ENCODE measurements at regions not wholly inside any gene's neighbourhood (a gene's known extent, or its start where the extent isn't known, plus 50 kb on each side); places are given as distances from the start of the nearest gene placed in this dataset.
"Not testable (repeated sequence)": the region's sequence is repeated elsewhere in the genome, so short reads cannot be mapped to it uniquely, and the experiment has no call there.

DNA sequence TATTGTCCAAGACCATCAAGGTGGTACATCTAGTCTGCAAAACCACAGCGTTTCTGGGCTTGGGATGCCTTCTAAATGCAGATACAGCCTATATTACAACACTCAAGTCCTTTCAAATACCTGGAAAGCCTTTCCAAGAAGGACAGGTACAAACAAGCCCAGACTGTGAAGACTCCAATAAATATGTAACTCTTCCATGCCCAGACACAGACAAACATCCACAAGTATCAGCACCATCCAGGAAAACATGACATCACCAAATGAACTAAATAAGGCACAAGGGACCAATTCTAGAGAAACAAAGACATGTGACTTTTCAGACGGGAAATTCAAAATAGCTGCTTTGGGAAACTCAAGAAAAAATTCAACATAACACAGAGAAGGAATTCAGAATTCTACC, 152.7 kb upstream of the POC5 start:
- H3K9me3 ChIP-seq = no peaks in the 10 kb centered on the region
- H3K27ac ChIP-seq = no peak overlapping the region
- TF ChIP-seq EP300 (IDR thresholded peaks at IDR 0.05; ENCODE audit: low read depth) = no peak
- TF ChIP-seq POLR2AphosphoS5 (IDR thresholded peaks at IDR 0.05) = no peak
- TF ChIP-seq, protein P1, sequence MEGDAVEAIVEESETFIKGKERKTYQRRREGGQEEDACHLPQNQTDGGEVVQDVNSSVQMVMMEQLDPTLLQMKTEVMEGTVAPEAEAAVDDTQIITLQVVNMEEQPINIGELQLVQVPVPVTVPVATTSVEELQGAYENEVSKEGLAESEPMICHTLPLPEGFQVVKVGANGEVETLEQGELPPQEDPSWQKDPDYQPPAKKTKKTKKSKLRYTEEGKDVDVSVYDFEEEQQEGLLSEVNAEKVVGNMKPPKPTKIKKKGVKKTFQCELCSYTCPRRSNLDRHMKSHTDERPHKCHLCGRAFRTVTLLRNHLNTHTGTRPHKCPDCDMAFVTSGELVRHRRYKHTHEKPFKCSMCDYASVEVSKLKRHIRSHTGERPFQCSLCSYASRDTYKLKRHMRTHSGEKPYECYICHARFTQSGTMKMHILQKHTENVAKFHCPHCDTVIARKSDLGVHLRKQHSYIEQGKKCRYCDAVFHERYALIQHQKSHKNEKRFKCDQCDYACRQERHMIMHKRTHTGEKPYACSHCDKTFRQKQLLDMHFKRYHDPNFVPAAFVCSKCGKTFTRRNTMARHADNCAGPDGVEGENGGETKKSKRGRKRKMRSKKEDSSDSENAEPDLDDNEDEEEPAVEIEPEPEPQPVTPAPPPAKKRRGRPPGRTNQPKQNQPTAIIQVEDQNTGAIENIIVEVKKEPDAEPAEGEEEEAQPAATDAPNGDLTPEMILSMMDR (IDR thresholded peaks at IDR 0.05) = no peak
- no peak for TF ChIP-seq POLR2A (IDR thresholded peaks at IDR 0.05)
- WGBS, 2 donors (ENCODE audit: low coverage in 1 of 2) = 67 to 69% methylated on average over 1 to 2 of the region's 2 CpGs
- H3K36me3 ChIP-seq = no peaks in the 10 kb centered on the region
- in situ Hi-C loops (cut with MboI; ENCODE audit: low pct_ligation_motif_present in 1 of 4, low pct_unique_long_range_greater_than_20kb in 1 of 4, low sequenced_read_pairs in 3 of 4) = no loop called here
- no peak overlapping the region for H3K4me3 ChIP-seq
- intact Hi-C loops (cut with DNase I; ENCODE audit: low total_unique reads) = no loop called here
- DNase-seq = no peak
- no peaks in the 10 kb centered on the region for H3K4me1 ChIP-seq
- no peaks in the 10 kb centered on the region for H3K27me3 ChIP-seq

DNA sequence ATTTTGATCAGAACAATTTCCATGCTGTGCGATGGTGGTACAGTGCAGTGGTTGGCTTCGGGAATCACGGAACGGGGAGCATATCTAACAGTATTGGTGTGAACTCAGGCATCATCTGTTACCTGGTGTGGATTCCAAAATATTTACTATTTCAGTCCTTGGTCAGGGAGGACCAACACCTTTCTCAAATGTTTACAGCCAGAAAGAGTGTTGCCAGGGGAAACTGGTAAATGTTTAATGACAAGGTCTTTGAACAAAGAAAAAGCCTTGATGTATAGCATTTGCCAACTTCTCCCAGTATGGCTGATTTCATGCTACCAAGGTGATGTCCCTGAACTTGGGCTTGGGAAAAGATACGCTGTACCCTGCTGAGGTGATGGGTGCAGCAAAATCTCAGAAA, 145.6 kb upstream of the POC5 start:
- intact Hi-C loops (cut with DNase I; ENCODE audit: low total_unique reads) (no loop called here), in situ Hi-C loops (cut with MboI; ENCODE audit: low pct_ligation_motif_present in 1 of 4, low pct_unique_long_range_greater_than_20kb in 1 of 4, low sequenced_read_pairs in 3 of 4) (no loop called here)
- no peak for DNase-seq
- TF ChIP-seq, protein P1 (IDR thresholded peaks at IDR 0.05) = no peak
- TF ChIP-seq EP300 (IDR thresholded peaks at IDR 0.05; ENCODE audit: low read depth) (no peak), POLR2A (IDR thresholded peaks at IDR 0.05) (no peak), POLR2AphosphoS5 (IDR thresholded peaks at IDR 0.05) (no peak)
- Histone ChIP-seq H3K36me3 (no peaks in the 10 kb centered on the region), H3K27me3 (no peaks in the 10 kb centered on the region), H3K4me3 (no peak overlapping the region), H3K4me1 (no peaks in the 10 kb centered on the region), H3K27ac (no peak overlapping the region), H3K9me3 (no peaks in the 10 kb centered on the region)
- WGBS, 2 donors (ENCODE audit: low coverage in 1 of 2) = 45 to 60% methylated on average over 4 to 5 of the region's 5 CpGs

DNA sequence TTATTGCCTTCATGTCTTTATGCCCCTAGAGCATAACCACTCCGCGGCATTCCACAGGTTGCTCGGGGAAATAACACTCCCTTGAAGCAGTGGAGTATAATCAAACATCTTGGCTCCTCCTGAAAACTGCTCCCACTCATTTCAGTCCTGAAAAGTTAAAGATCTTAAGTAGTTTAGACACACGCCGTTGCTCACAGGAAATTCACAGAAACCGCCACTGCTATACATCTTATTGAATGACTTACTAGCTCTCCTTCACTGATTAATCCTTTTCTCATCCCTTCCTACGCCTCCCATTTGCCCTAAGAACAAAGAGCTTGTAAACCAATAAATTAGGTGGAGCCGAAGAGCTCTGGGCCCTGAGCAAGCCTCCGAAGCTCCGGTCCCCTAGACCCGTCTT, 142.4 kb upstream of the POC5 start:
- H3K27me3 ChIP-seq; H3K9me3 ChIP-seq; H3K27ac ChIP-seq; in situ Hi-C loops (cut with MboI; ENCODE audit: low pct_ligation_motif_present in 1 of 4, low pct_unique_long_range_greater_than_20kb in 1 of 4, low sequenced_read_pairs in 3 of 4); DNase-seq; intact Hi-C loops (cut with DNase I; ENCODE audit: low total_unique reads); H3K4me3 ChIP-seq; H3K36me3 ChIP-seq; H3K4me1 ChIP-seq: not testable (repeated sequence)
- WGBS, 2 donors (ENCODE audit: low coverage in 1 of 2) = 83 to 100% methylated on average over 1 to 11 of the region's 11 CpGs

DNA sequence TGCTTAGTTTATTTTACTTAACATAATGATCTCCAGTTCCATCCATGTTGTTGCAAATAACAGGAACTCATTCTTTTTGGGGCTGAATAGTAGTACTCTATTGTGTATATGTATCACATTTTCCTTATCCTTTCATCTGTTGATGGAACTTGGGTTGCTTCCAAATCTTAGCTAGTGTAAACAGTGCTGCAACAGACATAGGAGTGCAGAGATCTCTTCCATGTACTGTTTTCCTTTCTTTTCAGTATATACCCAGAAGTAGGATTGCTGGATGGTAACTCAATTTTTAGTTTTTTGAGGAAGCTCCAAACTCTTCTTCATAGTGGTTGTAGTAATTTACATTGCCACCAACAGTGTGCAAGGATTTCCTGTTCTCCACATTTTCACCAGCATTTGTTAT, 138.8 kb upstream of the POC5 start:
- TF ChIP-seq POLR2AphosphoS5 (IDR thresholded peaks at IDR 0.05) (no peak), POLR2A (IDR thresholded peaks at IDR 0.05) (no peak), EP300 (IDR thresholded peaks at IDR 0.05; ENCODE audit: low read depth) (no peak)
- TF ChIP-seq, protein P1 (IDR thresholded peaks at IDR 0.05) = no peak
- DNase-seq = no peak

DNA sequence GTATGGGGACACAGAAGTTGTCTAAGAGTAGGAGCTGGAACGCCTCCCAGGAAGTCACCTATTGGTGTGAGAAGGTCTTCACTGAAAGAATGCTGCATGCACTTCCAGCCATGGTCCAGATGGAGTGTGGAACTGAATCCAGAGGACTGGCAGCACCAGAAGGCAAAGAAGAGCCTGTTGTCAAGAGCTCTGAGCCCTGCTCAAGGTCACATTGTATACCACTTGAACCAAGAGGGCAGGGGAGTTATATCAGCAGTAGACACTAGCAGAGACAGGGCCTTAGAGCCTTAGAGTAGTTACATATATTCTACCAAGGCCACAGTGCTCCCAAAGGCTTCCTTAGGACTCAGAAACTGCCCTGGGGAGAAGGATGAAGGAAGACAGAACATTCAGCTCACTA, 130.8 kb upstream of the POC5 start:
- WGBS, 2 donors (ENCODE audit: low coverage in 1 of 2) = 83% methylated on average over 1 of the region's 1 CpG; no CpG with 5 or more reads in 1 of the 2 donors
- Histone ChIP-seq H3K27ac (no peak overlapping the region), H3K4me1 (no peaks in the 10 kb centered on the region), H3K36me3 (no peaks in the 10 kb centered on the region), H3K27me3 (no peaks in the 10 kb centered on the region), H3K4me3 (no peak overlapping the region), H3K9me3 (no peaks in the 10 kb centered on the region)
- intact Hi-C loops (cut with DNase I; ENCODE audit: low total_unique reads) (no loop called here), in situ Hi-C loops (cut with MboI; ENCODE audit: low pct_ligation_motif_present in 1 of 4, low pct_unique_long_range_greater_than_20kb in 1 of 4, low sequenced_read_pairs in 3 of 4) (no loop called here)
- DNase-seq = no peak
- TF ChIP-seq POLR2AphosphoS5 (IDR thresholded peaks at IDR 0.05) = no peak
- TF ChIP-seq, protein P1 (IDR thresholded peaks at IDR 0.05) = no peak
- TF ChIP-seq POLR2A (IDR thresholded peaks at IDR 0.05) = no peak
- no peak for TF ChIP-seq EP300 (IDR thresholded peaks at IDR 0.05; ENCODE audit: low read depth)

More for the DNA sequence above, 138.8 kb upstream of the POC5 start:
- Histone ChIP-seq H3K4me1 (no peaks in the 10 kb centered on the region), H3K9me3 (no peaks in the 10 kb centered on the region), H3K36me3 (no peaks in the 10 kb centered on the region), H3K27me3 (no peaks in the 10 kb centered on the region), H3K4me3 (no peak overlapping the region), H3K27ac (no peak overlapping the region)
- intact Hi-C loops (cut with DNase I; ENCODE audit: low total_unique reads) (no loop called here), in situ Hi-C loops (cut with MboI; ENCODE audit: low pct_ligation_motif_present in 1 of 4, low pct_unique_long_range_greater_than_20kb in 1 of 4, low sequenced_read_pairs in 3 of 4) (no loop called here)
